ENCODE measurements at regions not wholly inside any gene's neighbourhood (a gene's known extent, or its start where the extent isn't known, plus 50 kb on each side); places are given as distances from the start of the nearest gene placed in this dataset.

DNA sequence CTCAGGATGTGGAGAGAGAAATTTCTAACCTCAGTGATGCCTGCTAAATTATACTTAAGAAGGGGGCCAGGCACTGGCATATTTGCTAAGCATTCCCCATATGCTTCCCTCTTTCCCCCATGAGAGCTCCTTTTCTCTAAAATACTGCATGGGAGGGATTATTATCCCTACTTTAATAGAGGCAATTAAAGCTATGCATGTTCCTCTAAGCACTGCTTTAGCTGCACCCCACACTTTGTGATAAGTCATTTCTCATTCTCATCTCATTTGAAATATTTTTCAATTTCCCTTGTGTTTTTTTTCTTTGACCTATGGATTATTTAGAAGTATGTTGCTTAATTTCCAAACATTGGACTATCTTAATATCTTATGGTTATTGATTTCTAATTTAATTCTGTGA, 72.1 kb upstream of the CIBAR2 start:
- in situ Hi-C loops (cut with HindIII; ENCODE audit: low pct_unique_long_range_greater_than_20kb, low sequenced_read_pairs): no loop called here
- no peak for DNase-seq (ENCODE audit: low read depth)

DNA sequence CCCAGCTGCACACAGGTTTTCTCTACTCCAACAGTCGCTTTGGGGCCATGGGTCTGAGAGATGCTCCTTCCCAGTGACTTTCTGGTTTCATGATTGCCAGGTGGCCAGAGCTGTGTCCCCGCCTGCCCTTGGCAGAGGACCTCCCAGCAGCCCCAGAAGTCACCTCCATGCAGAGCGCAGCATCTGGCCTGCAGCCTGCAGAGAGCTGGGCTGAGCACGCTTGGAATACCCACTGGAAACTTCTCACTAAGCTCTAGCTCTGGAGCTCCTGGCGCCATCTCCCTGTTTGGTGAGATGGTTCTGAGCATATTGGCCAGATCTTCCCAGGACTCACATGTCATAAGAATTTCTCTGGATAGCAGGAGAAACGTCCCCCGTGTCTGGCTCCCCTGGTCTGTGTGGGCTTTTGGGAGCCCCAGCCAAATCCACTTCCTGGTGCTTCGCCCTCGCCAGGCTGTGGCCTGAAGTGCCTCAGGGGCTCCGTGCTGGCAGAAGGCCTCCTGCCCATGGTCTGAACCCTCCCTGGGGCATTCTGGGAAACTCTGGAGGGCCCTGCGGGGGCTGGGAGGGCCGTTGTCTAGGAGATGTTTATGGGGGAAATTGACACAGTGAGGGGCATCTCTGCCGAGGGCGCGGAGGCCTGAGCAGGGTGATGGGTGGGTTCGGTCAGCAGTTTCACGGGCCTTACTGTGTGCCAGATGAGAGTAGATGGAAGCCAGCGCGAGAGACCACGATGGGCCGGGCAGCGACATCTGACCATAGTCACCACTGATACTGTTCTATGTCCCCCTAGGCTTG, 73.2 kb upstream of the CIBAR2 start:
- no peak for DNase-seq (ENCODE audit: low read depth)
- in situ Hi-C loops (cut with HindIII; ENCODE audit: low pct_unique_long_range_greater_than_20kb, low sequenced_read_pairs): no loop called here

DNA sequence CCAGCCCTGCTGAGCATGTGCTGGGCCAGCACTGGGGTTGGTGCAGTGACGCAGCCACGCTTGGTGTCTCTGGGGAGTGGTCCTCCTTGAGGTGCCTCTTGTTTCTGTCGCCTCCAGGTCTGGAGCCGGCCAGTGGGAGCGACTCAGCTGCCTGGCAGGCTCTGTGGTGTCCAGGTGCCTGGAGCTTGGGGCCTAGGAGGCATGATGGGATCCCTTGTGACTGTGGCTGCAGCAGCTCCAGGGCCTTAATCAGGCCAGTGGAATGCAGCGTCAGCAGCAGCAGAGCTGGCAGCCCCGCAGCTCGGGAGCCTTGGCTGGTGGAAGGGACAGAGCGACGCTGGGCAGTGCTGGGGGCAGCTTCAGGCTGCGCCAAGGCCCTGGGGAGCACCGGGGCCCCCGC, 74.7 kb upstream of the CIBAR2 start:
- in situ Hi-C loops (cut with HindIII; ENCODE audit: low pct_unique_long_range_greater_than_20kb, low sequenced_read_pairs): no loop called here
- no peak for DNase-seq (ENCODE audit: low read depth)

DNA sequence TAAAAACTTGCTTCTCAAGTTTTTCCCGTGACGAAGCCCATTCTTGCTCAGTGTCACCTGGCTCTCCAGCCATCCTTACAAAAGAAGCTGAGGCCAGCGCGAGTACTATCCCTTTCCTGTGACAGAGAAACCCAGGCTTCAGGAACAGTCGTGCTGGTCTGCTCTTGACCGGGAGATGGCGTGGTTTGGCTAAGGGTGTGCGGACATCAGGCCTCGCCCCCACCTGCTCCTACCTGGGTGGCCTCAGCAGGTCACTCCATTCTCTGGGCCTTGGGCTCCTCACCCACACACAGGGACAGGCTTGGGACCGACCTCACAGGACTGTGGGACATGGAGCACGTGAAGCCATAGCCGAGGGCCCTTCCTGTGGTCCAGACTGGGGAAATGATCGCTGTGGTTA, 75.2 kb upstream of the CIBAR2 start:
- no peak for DNase-seq (ENCODE audit: low read depth)
- in situ Hi-C loops (cut with HindIII; ENCODE audit: low pct_unique_long_range_greater_than_20kb, low sequenced_read_pairs): no loop called here

DNA sequence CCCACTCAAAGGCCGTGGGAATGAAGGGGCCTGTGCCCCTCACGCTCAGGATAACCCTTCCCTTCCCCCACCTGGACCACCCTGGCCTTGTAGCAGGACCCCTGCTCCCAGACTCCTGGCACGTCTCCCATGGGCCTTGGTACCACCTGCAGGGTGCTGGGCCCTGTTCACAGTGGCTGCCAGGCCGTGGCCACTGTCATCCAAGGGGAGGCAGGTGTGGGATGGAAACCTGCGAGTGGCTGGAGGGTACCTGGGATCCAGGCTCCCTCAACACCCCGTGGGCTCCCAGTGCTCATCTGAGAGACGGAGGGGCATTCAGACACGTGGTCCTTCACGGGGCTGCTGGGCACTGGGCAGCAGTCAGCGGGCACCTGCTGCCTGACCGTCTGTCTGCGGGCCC, 75.6 kb upstream of the CIBAR2 start:
- in situ Hi-C loops (cut with HindIII; ENCODE audit: low pct_unique_long_range_greater_than_20kb, low sequenced_read_pairs): no loop called here
- no peak for DNase-seq (ENCODE audit: low read depth)

DNA sequence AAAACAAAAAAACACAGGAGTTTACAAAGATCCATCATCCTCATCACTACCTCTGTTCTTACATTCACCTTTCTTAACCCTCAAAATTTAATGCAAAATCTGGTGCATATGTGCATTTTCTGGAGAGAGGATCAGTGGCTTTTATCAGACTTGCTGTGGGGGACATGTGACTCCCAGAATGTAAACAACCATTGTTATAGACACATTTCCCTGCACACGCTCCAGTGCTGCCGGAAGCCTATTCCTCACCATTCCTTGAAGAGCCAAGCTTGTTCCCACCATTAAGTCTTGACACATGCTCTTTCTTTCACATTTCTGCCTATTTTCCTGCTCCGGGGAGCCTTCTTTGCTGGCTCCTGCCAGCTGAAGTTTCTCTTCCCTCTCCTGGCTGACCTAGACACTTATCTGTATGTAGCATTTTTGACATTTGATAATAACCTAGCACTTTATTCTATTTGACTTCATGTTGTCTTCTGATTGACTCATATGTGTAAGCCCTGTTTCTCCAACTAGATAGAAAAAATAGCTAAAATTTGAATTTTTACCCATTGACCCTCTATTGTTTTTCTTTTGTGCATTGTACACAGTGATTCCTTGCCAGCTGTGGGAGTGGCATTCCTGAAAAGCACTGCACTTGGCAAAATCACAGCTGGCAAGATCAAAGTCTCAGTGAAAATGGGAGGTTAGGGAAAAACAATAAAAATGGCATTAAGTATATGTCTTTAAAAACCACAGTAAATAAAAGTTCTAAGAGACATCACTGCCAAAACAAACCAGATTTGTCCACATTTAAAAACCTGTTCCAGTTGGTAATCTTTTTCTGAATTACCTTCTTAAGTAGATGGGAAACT, 76.8 kb upstream of the CIBAR2 start:
- no peak for DNase-seq (ENCODE audit: low read depth)
- in situ Hi-C loops (cut with HindIII; ENCODE audit: low pct_unique_long_range_greater_than_20kb, low sequenced_read_pairs): no loop called here

DNA sequence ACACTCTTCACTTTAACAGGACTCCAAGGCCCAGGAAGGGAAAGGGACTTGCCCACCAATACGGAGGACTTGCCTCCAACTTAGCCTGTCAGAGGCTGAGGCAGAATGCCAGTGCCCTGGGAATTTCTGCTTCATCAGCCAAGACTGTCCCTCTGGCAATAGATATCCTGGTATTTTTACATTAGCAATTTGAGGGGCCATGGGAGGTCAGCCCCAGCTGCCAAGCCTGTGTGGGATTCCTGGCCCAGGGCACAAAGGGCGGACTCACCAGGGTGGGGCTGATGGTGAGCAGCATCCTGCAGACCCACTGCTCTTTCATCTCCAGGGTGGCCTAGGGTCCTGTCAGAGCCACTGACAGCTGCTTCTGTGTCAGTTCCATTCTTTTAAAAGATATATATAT, 78.3 kb upstream of the CIBAR2 start:
- in situ Hi-C loops (cut with HindIII; ENCODE audit: low pct_unique_long_range_greater_than_20kb, low sequenced_read_pairs): no loop called here
- DNase-seq (ENCODE audit: low read depth): no peak

DNA sequence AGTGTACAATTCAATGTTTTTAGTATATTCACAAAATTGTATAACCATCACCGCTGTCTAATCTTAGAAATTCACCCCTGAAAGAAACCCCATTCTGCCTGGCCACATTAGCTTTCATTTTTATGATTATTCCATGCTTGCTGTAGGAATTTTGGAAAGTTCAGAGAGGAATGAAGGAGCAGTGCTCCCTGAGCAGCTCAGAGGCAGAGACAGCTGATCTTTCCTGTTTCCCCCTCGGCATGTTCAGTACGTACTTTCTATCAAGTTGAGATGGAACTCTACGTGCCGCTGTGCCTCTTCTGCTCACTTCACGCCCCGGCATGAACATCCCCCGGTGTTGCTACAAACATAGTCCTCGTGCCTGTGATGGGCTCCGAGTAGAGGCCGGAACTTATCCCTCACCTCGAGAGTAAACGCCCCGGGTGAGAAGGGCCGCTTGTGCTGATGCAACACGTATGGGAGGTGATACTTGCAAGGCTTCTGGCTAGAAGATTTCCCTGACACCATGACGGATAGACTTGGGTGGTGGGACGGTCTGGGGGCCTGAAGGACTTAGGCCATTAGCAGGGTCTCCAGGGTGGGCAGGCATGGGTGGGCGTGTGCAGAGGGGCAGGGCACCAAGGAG, 79.2 kb upstream of the CIBAR2 start:
- no peak for DNase-seq (ENCODE audit: low read depth)
- in situ Hi-C loops (cut with HindIII; ENCODE audit: low pct_unique_long_range_greater_than_20kb, low sequenced_read_pairs): no loop called here

DNA sequence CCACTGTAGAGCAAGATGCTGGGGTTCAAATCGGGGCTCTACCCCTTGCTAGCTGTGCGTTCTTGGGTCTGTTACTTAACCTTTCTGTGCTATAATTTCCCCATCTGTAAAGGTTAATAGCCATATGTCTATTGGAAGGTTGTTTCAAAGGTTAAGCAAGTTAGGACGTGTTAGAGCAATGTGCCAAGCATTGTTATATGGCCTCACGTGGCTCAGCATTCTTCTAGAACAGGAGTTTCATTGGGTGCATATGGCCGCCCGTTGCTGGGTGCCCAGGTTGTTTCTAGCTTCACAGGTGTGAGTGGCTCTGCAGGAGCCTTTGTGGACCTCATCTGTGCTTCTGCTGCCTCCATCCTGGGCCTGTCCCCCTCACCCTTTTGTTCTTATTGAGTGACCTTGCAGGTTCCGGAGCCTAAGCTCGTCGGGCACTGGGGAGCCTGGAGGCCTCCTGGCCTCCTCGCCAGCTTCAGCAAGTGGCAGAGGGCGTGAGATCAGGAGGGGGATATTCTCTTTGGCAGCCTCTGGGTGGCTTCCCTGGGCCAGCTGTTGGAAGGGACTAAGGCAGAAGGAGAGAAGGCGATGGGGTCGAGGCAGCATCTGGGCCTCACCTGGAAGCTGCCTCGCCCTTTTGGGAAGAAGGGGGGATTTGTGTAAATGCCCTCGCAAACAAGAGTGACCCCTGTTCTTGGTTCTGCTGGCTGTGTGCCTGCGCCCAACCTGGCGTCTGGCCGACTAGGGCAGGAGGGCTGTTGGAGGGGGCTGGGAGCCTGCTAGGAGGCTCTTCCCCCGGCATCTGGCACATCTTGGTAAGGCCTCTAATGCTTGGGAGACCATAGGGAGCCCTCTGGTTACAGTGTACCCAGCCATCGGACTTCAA, 80.2 kb upstream of the CIBAR2 start:
- no peak for DNase-seq (ENCODE audit: low read depth)
- in situ Hi-C loops (cut with HindIII; ENCODE audit: low pct_unique_long_range_greater_than_20kb, low sequenced_read_pairs): no loop called here

DNA sequence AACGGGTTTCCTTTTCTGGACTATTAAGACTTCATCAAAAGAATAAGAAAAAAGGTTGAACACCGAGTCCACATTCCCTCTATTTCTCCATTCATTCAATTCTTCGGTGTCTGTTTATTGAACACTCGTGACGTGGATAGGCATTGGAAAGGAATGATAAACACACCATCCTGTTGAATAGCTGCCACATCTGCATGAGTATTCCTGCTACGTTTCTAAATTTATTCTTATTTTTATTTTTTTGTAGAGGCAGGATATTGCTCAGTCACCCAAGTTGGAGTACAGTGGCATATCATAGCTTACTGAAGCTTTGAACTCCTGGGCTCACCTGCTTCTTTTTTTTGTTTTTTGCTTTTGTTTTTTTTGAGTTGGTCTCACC, 80.8 kb upstream of the CIBAR2 start:
- in situ Hi-C loops (cut with HindIII; ENCODE audit: low pct_unique_long_range_greater_than_20kb, low sequenced_read_pairs): no loop called here

DNA sequence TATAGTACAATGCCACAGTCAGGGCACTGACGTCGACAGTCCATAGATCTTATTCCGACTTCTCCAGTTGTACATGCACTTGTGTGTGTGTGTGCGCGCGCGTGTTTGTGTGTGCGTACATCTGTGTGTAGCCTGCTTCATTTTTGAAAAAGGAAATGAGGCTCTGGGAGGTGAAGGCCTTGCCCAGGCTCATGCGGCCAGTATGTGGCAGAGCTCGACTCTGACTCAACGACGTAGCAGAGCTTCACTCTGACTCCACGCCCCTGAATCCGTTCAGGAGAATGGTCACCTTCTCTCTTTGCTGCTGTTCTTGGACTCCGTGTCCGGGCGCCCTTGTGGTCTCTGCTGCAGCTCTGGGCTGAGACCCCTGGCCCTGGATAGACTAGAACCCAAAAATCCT, 81.6 kb upstream of the CIBAR2 start:
- no peak for DNase-seq (ENCODE audit: low read depth)
- in situ Hi-C loops (cut with HindIII; ENCODE audit: low pct_unique_long_range_greater_than_20kb, low sequenced_read_pairs): no loop called here

More for the DNA sequence above, 80.8 kb upstream of the CIBAR2 start:
- no peak for DNase-seq (ENCODE audit: low read depth)

DNA sequence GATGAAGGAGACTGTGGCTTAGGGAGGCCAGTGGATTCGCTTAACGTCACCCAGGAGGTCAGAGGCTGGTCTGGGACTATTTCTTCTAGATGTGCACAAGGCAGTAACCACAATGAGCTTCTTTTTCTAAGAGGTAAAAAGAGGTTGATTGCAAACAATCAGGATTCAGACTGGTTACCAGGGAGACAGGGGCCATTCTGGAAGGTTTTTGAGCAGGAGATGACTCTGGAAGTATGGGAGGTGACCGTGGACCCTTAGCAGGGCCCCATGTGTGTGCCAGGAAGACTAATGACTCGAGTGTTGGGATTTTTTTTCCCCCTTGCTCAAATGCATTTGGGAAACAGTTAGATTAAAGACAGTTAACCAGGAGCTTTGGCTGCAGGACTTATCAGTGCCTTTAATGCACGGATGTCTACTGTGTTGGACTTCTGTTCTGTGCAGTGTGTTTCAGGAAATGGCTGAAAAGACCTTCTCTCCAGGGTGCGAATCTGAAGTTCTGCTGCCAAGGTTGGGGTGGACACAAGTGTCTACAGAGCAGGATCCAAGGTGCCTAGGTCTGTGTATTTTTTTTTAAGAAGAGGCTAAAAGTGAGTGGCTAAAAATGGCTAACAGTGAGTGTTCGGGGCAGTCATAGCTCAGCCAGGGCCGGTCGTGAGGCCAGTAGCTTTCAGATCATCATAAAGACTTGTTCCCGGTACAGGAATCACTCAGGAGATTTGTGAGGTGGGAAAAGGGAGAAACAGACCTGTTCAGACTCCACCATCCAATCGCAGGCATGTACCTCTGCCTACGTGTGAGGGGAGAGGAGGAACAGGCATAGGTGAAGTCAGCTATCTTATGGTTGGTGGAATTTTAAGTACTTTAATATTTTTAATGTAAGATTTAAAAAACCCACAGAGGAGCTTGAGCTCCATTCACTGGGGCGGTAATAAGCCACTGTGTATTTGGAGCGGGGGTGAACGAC, 82.3 kb upstream of the CIBAR2 start:
- in situ Hi-C loops (cut with HindIII; ENCODE audit: low pct_unique_long_range_greater_than_20kb, low sequenced_read_pairs): no loop called here

DNA sequence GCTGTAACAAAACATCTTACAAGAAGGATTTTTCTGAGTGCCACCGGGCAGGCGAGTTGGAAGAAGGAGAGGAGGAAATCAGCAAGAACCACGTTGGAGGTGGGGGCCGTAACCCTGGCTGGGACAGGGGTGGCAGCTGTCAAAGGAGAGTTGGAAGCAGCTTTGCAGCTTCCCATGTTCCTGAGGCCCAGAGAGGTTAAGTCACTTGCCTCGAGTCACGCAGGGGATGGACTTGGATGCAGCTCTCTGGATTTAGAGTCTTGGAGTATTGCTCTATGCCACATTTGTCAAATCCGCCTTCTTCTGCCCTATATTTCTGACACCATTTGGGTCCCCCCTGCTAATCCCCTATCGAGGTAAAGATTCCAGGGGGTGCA, 83.0 kb upstream of the CIBAR2 start:
- in situ Hi-C loops (cut with HindIII; ENCODE audit: low pct_unique_long_range_greater_than_20kb, low sequenced_read_pairs): no loop called here
- DNase-seq (ENCODE audit: low read depth): no peak

More for the DNA sequence above, 82.3 kb upstream of the CIBAR2 start:
- no peak for DNase-seq (ENCODE audit: low read depth)

DNA sequence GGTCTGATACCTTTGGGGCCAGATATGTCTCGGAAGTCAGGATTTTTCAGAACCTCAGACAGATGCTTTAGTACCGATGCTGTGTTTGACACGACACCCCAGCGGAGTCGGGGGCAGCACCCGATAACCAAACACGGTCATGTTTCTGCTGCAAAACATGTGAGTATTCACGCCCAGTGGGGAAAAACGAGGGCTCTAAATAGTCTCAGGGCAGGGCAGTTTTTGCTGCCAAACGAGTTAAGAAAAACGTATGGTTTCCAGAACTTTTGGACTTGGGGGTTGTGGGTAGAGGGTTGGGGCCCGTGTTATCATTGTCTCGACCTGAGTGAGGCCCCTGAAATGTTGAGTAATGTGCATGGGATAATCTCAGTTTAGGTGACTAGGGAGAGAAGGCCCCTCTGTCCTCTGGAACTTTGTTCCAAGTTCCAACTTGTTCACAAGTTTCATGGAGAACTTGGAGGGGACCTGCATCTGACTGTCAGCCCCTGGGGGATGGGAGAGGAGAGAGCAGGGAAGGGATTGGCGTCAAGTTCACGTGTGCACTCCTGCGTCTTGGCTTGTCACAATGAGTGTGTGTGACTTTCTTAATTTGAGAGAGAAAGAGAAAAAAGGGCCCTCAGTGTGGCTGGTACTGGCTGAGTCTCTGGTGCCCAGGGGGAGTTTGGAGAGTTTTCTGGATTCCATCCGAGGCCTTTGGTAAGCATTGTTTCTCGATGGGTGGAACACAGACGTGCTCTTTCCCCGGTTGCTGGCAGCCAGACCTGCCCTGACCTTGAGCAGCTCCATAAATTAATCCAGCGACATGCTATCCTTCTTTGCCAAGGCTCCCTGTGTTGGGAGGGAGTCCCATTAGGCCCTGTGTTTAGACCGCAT, 83.9 kb upstream of the CIBAR2 start:
- DNase-seq (ENCODE audit: low read depth): no peak
- in situ Hi-C loops (cut with HindIII; ENCODE audit: low pct_unique_long_range_greater_than_20kb, low sequenced_read_pairs): no loop called here

DNA sequence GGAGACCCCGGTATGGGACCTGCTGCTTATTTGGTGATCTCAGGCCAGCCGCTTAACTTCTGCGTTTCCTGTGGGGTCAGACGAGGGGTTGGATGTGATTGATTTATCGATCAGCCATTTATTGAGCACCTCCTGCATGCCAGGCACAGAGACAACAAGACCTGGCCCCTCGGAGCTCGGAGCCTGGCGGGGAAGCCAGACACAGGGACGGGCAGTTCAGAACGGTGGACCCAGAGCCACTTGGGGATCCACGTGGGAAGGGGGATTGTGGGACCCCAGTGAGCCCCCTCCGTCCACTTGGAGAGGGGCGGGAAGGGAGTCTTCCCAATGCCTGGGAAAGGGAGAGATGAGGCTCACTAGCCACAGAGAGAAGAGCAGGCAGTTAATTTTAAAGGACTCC, 84.7 kb upstream of the CIBAR2 start:
- in situ Hi-C loops (cut with HindIII; ENCODE audit: low pct_unique_long_range_greater_than_20kb, low sequenced_read_pairs): no loop called here
- no peak for DNase-seq (ENCODE audit: low read depth)

All from Caki2 (cell line).